K562 (cell line): ENCODE measurements at regions not wholly inside any gene's neighbourhood (a gene's known extent, or its start where the extent isn't known, plus 50 kb on each side); places are given as distances from the start of the nearest gene placed in this dataset.

Experiments
- ATAC-seq: fragments of 200-7000 bp; cut with Tn5 transposase; 3 replicates; pipeline ENCODE4 v1.9.1; 2020; ENCODE audit warnings: moderate library complexity
- BruUV-seq: library from RNA; stranded (reverse); fragments of 400-500 nt; replicated peaks from 2 replicates; lab custom pipeline; 2021; lab: Mats Ljungman, UMichigan
- CTCF ChIA-PET: fragments of 300-600 bp; formaldehyde crosslinking; extraction: SDS; loops from one replicate; lab custom pipeline; 2021; ENCODE audit warnings: low intra/inter-chr PET ratio; lab: Yijun Ruan, JAX
- POLR2A ChIA-PET: fragments of 300-600, 350-650 bp; sonication (Branson Sonifier 250); formaldehyde crosslinking; extraction: SDS; loops from one replicate; lab custom pipeline; 2021; ENCODE audit warnings: antibody characterized with exemption, inconsistent platforms; lab: Yijun Ruan, JAX
- DNase-seq, 4 experiments: peaks; one replicate each; pipeline versions ENCODE4 v3.0.0 to v3.0.0-alpha.2; 2011 to 2018; ENCODE audit warnings: low spot score in 3 of 4, mixed read lengths in 3 of 4; ENCODE audit errors: extremely low read depth in 1 of 4
- FAIRE-seq: peaks from 2 replicates; lab custom pipeline; 2011; peaks lifted over from hg19 to GRCh38; lab: Jason Lieb, UNC
- H2AFZ ChIP-seq: 2 replicates; pipeline ENCODE4 v1.6.0; 2011; ENCODE audit warnings: low read depth, low read length, control low read depth, inconsistent platforms
- H3K27ac ChIP-seq: fragments of 200-600 bp; 3 replicates; pipeline ENCODE4 v1.8.0; 2011; ENCODE audit warnings: low read depth, mild to moderate bottlenecking, control low read depth, inconsistent platforms, low read length, moderate library complexity, mixed read lengths; ENCODE audit errors: extremely low read depth
- H3K27me3 ChIP-seq, 2 experiments: fragments of 300-600 bp in 1 of 2; 2 replicates in 1 of 2; 3 replicates in 1 of 2; pipeline versions ENCODE4 v1.6.0 to v1.8.0; 2011; ENCODE audit warnings: inconsistent platforms in 2 of 2, low read length in 2 of 2, mild to moderate bottlenecking in 1 of 2, mixed read lengths in 1 of 2, moderate library complexity in 1 of 2; ENCODE audit not compliant: control insufficient read depth in 2 of 2, insufficient read depth in 2 of 2
- H3K36me3 ChIP-seq: fragments of 300-600 bp; 3 replicates; pipeline ENCODE4 v1.8.0; 2011; ENCODE audit warnings: mild to moderate bottlenecking, low read length, inconsistent platforms; ENCODE audit not compliant: control insufficient read depth, insufficient read depth
- H3K4me1 ChIP-seq, 2 experiments: fragments of 200-600 bp in 1 of 2; replicated peaks in 1 of 2; 2 replicates in 1 of 2; 3 replicates in 1 of 2; pipeline versions ENCODE4 v1.5.1 to v1.8.0; 2011; ENCODE audit warnings: inconsistent platforms in 2 of 2, low read length in 2 of 2, mild to moderate bottlenecking in 1 of 2, mixed read lengths in 1 of 2, moderate library complexity in 1 of 2; ENCODE audit not compliant: control insufficient read depth in 2 of 2, insufficient read depth in 2 of 2
- H3K4me2 ChIP-seq: 2 replicates; pipeline ENCODE4 v1.6.1; 2011; ENCODE audit warnings: low read length, control low read depth, inconsistent platforms, mixed read lengths; ENCODE audit not compliant: insufficient read depth
- H3K4me3 ChIP-seq: fragments of 200-600 bp; sonication (generic), shearing (Covaris generic); 2 replicates; pipeline ENCODE4 v1.5.1; 2016; ENCODE audit warnings: control low read depth, inconsistent platforms
- H3K79me2 ChIP-seq: fragments of 200-600 bp; 3 replicates; pipeline ENCODE4 v1.8.0; 2011; ENCODE audit warnings: low read length, inconsistent platforms; ENCODE audit not compliant: control insufficient read depth, insufficient read depth
- H3K9ac ChIP-seq, 2 experiments: 2 replicates each; pipeline versions ENCODE4 v1.6.0 to v1.6.1; 2011; ENCODE audit warnings: low read depth in 2 of 2, low read length in 2 of 2, control low read depth in 1 of 2, inconsistent platforms in 1 of 2, mild to moderate bottlenecking in 1 of 2, mixed read lengths in 1 of 2; ENCODE audit not compliant: insufficient read depth in 1 of 2
- H3K9me1 ChIP-seq: one replicate; pipeline ENCODE4 v1.6.0; 2011; ENCODE audit warnings: inconsistent platforms, mild to moderate bottlenecking, low read length, moderate library complexity; ENCODE audit not compliant: control insufficient read depth, insufficient read depth
- H3K9me3 ChIP-seq: replicated peaks from 2 replicates; pipeline ENCODE4 v1.5.1; 2011; ENCODE audit warnings: low read depth, low read length, inconsistent platforms; ENCODE audit not compliant: control insufficient read depth, insufficient read depth
- H4K20me1 ChIP-seq: replicated peaks from 2 replicates; pipeline ENCODE4 v1.6.1; 2011; ENCODE audit warnings: low read length, inconsistent platforms, mixed read lengths; ENCODE audit not compliant: control insufficient read depth, insufficient read depth
- ATF6 ChIP-seq: sonication (generic); formaldehyde crosslinking; IDR thresholded peaks from 2 replicates; pipeline ENCODE4 v1.4.0; 2020; ENCODE audit warnings: mild to moderate bottlenecking, missing genetic modification reagents
- CHAMP1 ChIP-seq: fragments of 450-650 bp; IDR thresholded peaks from 2 replicates; pipeline ENCODE4 v1.6.1; 2016; ENCODE audit warnings: mild to moderate bottlenecking
- CTBP1 ChIP-seq: fragments of 450-650 bp; IDR thresholded peaks from 2 replicates; pipeline ENCODE4 v1.6.1; 2016; ENCODE audit warnings: borderline replicate concordance
- DDX20 ChIP-seq: fragments of 450-650 bp; IDR thresholded peaks from 2 replicates; pipeline ENCODE4 v1.6.1; 2016; ENCODE audit warnings: missing genetic modification characterization, low read depth, mild to moderate bottlenecking, missing compliant biosample characterization, moderate library complexity
- ERF ChIP-seq: fragments of 450-650 bp; formaldehyde crosslinking; IDR thresholded peaks from 2 replicates; pipeline ENCODE4 v1.4.0; 2020; ENCODE audit warnings: mild to moderate bottlenecking, mixed read lengths
- HIVEP1 ChIP-seq: fragments of 250-450 bp; sonication (Bioruptor Pico); IDR thresholded peaks from 2 replicates; pipeline ENCODE4 v1.4.0; 2020; ENCODE audit warnings: mild to moderate bottlenecking
- IRF2 ChIP-seq: sonication (generic); formaldehyde crosslinking; IDR thresholded peaks from 2 replicates; pipeline ENCODE4 v1.8.1; 2022; ENCODE audit warnings: mild to moderate bottlenecking, missing genetic modification reagents
- KDM2B ChIP-seq: fragments of 250-450 bp; sonication (Bioruptor Pico); IDR thresholded peaks from 2 replicates; pipeline ENCODE4 v1.8.0; 2021; ENCODE audit warnings: mild to moderate bottlenecking, moderate library complexity
- NR2F6 ChIP-seq: fragments of 450-650 bp; formaldehyde crosslinking; IDR thresholded peaks from 2 replicates; pipeline ENCODE4 v1.4.0; 2020; ENCODE audit warnings: mild to moderate bottlenecking
- NR4A1 ChIP-seq, 2 experiments: fragments of 250-450 bp in 1 of 2; fragments of 450-650 bp in 1 of 2; sonication (Bioruptor Pico) in 1 of 2; IDR thresholded peaks; 2 replicates each; pipeline versions ENCODE4 v1.4.0 to v1.6.1; 2016 to 2020; ENCODE audit warnings: mild to moderate bottlenecking in 2 of 2, missing compliant biosample characterization in 1 of 2, missing genetic modification characterization in 1 of 2, moderate library complexity in 1 of 2
- NUFIP1 ChIP-seq: fragments of 450-650 bp; IDR thresholded peaks from 2 replicates; pipeline ENCODE4 v1.6.1; 2018; ENCODE audit not compliant: partially characterized antibody
- PKNOX1 ChIP-seq: fragments of 450-650 bp; IDR thresholded peaks from 2 replicates; pipeline ENCODE4 v1.6.1; 2016
- PPARD ChIP-seq: fragments of 250-450 bp; sonication (Bioruptor Pico); IDR thresholded peaks from 2 replicates; pipeline ENCODE4 v1.8.0; 2022; ENCODE audit warnings: inconsistent platforms, mild to moderate bottlenecking, moderate library complexity
- PTBP1 ChIP-seq: fragments of 200-400 bp; formaldehyde crosslinking; IDR thresholded peaks from 2 replicates; pipeline ENCODE4 v1.6.1; 2017; ENCODE audit warnings: low read depth, low read length
- PTRF ChIP-seq: fragments of 450-650 bp; IDR thresholded peaks from 2 replicates; pipeline ENCODE4 v1.6.1; 2016; ENCODE audit warnings: mild to moderate bottlenecking, missing genetic modification characterization, missing compliant biosample characterization
- RBBP5 ChIP-seq: fragments of 200-600 bp; sonication (generic); IDR thresholded peaks from 2 replicates; pipeline ENCODE4 v1.6.1; 2012; ENCODE audit warnings: borderline replicate concordance, mild to moderate bottlenecking, low read length, control low read depth, inconsistent platforms; ENCODE audit not compliant: insufficient read depth, poor library complexity, severe bottlenecking
- RFX7 ChIP-seq: fragments of 250-450 bp; sonication (Bioruptor Pico); IDR thresholded peaks from 2 replicates; pipeline ENCODE4 v1.5.1; 2021; ENCODE audit warnings: mild to moderate bottlenecking
- SOX6 ChIP-seq: fragments of 450-650 bp; IDR thresholded peaks from 2 replicates; pipeline ENCODE4 v1.6.1; 2014; ENCODE audit warnings: mild to moderate bottlenecking
- ZKSCAN3 ChIP-seq: fragments of 250-450 bp; sonication (Bioruptor Pico); IDR thresholded peaks from 2 replicates; pipeline ENCODE4 v1.4.0; 2020
- WGBS: fragments of 100-300 bp; shearing (Covaris generic); methylation state at CpG from one replicate; pipeline ENCODE4 v1.1.6; 2016; ENCODE audit warnings: low coverage, mixed read lengths; ENCODE audit not compliant: insufficient coverage; ENCODE audit errors: missing lambda C conversion rate; 5-methylcytosine and 5-hydroxymethylcytosine counted together
- in situ Hi-C: fragments of 300-500 bp; cut with MboI; formaldehyde crosslinking; loops from 4 replicates; pipeline ENCODE4 v1.15.0; 2018; ENCODE audit warnings: inconsistent platforms, mixed read lengths
- intact Hi-C: fragments of 100-400 bp; cut with micrococcal nuclease; formaldehyde crosslinking; loops from 2 replicates; pipeline ENCODE4 v1.14.2; 2022

- Histone ChIP-seq H3K79me2 (no peaks in the 10 kb centered on the region), H2AFZ (no peak overlapping the region), H4K20me1 (no peaks in the 10 kb centered on the region), H3K27me3 (no peaks in the 10 kb centered on the region), H3K4me3 (no peak overlapping the region), H3K9ac (no peak overlapping the region), H3K9me1 (no peaks in the 10 kb centered on the region), H3K27ac (no peak overlapping the region), H3K4me2 (no peak overlapping the region), H3K36me3 (no peaks in the 10 kb centered on the region), H3K4me1 (no peaks in the 10 kb centered on the region), H3K9me3 (no peaks in the 10 kb centered on the region)
- no peak for FAIRE-seq
- ATAC-seq: no peak
- WGBS: 0% methylated on average over 1 of the region's 1 CpG
- in situ Hi-C loops: no loop called here
- no TSS peak for BruUV-seq
- CTCF ChIA-PET: no interaction called here
- DNase-seq: no peak
- TF ChIP-seq PKNOX1 (no peak), PTBP1 (no peak), CTBP1 (no peak), ERF (CRISPR knock-in tag) (no peak), IRF2 (CRISPR knock-in tag) (no peak), PPARD (CRISPR knock-in tag) (no peak), NR2F6 (CRISPR knock-in tag) (no peak), NUFIP1 (no peak), HIVEP1 (CRISPR knock-in tag) (no peak), PTRF (tag) (no peak), KDM2B (CRISPR knock-in tag) (no peak), ATF6 (CRISPR knock-in tag) (no peak), RFX7 (no peak), DDX20 (tag) (no peak), CHAMP1 (no peak), RBBP5 (no peak), SOX6 (no peak), ZKSCAN3 (no peak), NR4A1 (CRISPR knock-in tag; IDR thresholded peaks at IDR 0.05) (no peak), NR4A1 (tag; IDR thresholded peaks at IDR 0.05) (no peak)
- intact Hi-C loops: no loop called here
- POLR2A ChIA-PET: no interaction called here
Observed at GRCh38 chr7:37633048-37633447, 50.5 kb upstream of the GPR141 start.
